ENCODE measurements at regions not wholly inside any gene's neighbourhood (a gene's known extent, or its start where the extent isn't known, plus 50 kb on each side); places are given as distances from the start of the nearest gene placed in this dataset.
"Not testable (repeated sequence)": the region's sequence is repeated elsewhere in the genome, so short reads cannot be mapped to it uniquely, and the experiment has no call there.

DNA sequence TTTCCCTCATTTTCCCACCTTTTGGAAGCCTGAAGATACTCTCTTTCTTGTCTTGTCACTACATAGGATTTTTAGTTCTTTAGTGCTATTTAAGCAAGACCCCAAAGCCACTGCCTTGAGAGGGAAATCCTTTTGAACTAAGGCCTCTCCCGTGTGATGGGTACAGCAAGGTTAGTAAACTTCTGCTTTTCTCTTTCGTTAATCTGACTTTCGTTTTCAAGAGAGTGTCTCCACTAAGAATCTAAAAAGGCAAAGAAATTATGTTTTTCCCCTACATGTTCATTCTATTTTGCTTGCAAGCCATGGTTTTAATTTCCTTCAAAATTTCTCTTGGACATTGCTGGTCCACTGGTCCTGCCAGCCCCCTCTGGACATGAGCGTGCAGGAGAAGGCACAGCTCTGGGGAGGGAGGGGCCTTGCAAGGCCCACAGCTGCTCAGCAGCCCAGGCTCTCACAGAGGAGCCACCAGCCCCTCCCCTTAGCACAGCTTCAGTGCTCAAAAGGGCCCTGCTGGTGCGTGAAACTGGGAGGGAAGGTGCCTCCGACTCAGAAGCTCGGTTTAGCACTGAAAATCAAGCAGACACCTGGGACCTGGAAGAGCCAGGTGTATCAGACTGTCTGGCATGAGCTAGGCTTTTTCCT, 210.9 kb upstream of the GALNT2 start:
- DNase-seq (ENCODE audit: low spot score) = no peak
- FAIRE-seq = no peak

DNA sequence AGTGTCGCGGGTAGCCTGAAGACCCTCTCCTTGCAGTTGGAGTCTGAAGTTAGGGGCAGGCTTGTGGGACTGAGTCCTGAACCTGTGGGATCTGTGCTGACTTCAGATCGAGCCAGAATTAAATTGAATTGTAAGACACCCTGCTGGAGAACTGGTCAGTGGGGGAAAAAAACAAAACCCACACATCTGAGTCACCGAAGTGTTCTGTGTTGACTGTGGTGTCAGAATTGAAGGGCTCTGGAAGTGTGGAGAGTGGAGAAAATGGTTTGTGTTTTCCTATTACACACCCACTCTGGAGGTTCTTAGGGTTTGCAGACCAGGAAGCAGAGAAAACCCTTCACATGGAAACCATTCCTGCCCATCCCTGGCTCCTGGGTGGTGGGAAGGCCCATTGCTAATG, 209.5 kb upstream of the GALNT2 start:
- FAIRE-seq (no peak), DNase-seq (ENCODE audit: low spot score) (no peak)

DNA sequence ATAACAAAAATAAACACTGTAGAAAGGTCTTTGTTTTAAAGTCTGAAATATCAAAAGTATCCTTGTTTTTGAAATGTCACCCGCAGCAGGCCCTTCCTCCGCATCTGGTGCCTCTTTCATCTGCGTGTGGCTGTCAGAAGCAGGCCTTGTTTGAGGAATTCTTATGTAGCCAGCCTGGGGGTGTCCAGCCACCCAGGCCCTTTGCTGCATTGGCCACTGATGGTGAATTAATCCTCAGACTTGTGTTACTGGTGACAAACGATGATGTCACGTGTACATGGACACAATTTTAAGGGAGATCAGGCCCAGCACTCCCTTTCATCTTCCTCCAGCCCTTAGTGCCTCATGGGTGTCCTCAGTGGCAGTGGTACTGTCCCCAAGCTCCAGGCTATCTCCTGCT, 208.0 kb upstream of the GALNT2 start:
- DNase-seq (ENCODE audit: low spot score) (no peak), FAIRE-seq (no peak)

DNA sequence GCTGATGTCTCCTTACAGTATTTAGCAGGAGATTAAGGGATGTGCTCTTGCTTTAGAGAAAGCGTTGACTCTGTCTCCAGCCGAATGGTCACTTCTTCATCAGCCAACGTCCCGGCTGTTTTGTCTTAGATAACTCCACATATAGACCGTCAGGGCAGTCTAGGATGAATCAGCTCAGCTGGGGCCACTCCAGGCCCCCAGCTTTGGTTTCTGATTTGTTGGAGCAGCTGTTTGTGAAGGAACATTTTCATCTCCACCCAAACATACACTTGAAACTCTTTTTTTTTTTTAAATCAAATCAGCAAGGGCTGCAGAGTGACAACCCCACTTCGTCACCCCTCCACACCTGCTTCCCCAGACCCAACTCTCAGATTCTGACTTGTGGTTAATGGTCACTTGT, 206.1 kb upstream of the GALNT2 start:
- FAIRE-seq = no peak
- no peak for DNase-seq (ENCODE audit: low spot score)

DNA sequence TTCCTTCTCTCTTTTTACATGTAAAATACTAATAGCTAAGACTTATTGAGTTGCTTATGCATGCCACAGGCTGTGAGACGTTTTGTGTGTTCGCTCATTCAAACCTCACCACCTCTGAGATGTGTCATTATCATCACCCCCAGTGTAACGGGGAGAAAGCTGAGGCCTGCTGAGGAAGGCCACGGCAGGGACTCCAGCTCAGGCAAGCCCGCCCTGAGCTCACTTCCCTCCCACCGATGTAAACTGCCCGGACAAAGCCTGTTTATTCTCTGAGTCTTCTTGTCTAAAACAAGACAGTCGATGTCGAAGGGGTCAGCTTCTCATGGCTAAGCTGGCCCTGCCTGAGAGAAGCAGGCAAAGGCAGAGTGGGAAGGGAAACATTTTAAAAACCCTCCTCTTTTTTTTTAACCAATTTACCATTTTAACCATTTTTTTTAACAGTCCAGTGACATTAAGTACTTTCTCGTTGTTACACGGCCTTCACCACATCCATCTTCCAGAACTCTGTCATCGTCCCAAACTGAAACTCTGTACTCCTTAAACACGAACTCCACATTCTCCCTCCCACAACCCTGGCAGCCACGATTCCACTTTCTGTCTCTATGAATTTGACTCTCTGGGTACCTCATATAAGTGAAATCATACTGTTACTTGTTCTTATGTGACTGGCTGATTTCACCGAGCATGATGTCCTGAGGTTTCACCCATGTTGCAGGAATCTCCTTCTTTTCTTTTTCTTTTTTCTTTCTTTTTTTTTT, 204.8 kb upstream of the GALNT2 start:
- FAIRE-seq = no peak
- DNase-seq (ENCODE audit: low spot score) = no peak

DNA sequence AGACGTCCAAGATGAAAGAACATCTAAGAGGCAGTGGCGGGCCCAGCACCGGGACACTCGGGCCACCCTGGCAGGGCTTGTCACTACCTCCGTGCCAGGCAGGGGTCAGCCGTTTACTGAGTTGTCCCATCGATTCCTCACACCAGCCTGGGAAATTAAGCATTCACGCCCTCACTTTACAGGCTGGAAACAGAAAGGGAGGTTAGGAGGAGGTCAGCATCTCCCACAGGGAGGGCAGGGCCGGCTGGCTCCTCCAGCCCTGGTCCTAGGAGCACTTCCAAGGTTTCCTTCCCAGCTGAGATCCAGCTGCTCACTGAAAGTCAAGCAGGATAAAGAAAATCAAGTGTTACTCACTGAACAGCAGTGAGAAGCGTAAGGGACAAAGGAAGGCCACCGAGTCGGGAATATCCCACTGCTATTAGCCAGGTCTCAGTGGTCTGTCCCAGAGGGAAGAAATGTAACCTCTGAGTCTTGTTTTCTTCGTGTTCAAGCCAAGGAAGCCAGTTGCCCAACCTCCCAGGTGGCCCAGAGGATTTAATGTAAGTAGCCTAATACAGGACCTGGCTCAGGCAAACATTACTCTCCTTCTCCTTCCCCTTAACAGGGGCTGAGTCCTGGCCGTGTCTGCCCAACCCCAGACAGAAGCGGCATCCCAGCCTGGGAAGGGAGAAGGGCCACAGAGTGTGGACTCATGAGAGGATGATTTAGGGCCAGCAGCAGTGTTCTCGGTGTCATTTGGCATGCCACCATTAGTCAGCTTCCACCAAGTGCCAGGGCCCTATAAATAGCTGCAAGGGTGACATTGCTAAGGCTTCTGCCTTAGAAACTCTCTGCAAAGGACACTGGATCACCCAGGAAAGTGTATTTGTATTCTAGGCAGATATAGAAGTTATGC, 203.1 kb upstream of the GALNT2 start:
- FAIRE-seq (no peak), DNase-seq (ENCODE audit: low spot score) (no peak)

DNA sequence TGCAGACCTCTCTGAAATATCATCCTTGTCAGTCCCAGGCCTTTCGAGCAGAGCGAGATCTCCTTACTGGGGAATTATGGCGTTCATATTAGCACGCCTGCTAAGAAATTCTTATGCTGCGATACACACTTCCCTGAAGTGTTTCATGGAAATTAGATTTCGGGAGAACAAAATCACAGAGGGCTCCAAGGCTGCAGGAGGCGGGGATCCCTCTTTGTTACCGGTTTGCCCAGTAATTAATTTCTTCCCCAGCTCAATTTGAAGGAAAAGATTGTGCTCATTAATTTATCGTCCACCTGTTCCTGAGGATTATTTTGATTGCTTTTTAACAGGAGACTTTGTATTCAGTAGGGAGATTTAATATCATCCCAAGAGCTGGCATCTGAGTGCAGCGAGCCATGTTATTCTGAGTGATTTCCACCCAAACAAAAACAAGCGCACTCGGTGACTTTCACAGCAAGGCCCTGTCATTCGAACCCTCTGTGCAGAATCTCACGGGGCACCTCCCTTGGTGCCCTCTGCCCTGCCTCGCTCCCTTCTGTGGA, 202.3 kb upstream of the GALNT2 start:
- FAIRE-seq = no peak
- no peak for DNase-seq (ENCODE audit: low spot score)

DNA sequence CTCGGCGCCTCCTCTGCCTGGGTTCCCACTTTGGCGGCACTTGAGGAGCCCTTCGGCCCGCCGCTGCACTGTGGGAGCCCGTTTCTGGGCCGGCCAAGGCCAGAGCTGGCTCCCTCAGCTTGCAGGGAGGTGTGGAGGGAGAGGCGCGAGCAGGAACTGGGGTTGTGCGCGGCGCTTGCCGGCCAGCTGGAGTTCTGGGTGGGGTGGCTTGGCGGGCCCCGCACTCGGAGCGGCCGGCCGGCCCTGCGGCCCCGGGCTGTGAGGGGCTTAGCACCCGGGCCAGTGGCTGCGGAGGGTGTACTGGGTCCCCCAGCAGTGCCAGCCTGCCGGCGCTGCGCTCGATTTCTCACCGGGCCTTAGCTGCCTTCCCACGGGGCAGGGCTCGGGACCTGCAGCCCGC, 201.7 kb upstream of the GALNT2 start:
- not testable (repeated sequence) for DNase-seq (ENCODE audit: low spot score); FAIRE-seq

DNA sequence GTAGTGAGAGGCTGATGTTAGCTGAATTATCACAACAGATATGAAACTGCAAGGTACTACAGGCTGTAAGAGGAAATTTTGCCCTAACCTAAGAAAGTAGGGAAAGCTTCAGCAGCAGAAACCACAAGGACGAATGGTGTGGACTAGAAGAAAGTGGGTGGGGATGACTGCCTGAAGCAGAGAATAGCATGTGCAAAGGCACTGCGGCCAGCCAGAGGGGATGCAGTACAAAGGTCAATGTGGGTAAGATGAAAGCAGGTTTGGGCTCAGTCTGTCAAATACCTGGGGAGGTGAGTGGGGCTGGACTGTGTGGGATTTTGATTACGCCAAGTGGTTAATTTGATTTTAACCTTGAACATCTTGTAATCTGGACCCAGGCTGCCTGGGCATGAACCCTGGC, 199.3 kb upstream of the GALNT2 start:
- DNase-seq (ENCODE audit: low spot score) (no peak), FAIRE-seq (no peak)

DNA sequence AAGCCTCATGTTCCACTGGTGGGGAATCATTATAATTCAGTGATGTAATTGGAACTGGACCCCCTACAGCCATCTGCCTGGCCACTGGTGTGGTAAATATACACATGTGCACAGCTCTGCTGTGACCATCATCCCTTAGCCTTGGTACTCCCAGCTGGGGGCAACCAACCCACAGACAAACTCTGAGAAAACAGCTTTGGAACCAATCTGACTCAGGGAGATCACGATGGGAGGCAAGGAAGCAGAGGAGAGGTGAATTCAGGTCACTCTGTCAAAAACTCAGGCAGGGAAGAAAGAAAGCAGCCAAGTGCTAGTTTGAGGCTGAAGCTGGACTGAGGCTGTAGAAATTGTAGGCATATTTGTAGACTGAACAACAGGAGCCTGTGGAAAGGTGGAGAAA, 197.8 kb upstream of the GALNT2 start:
- no peak for DNase-seq (ENCODE audit: low spot score)
- FAIRE-seq = no peak

DNA sequence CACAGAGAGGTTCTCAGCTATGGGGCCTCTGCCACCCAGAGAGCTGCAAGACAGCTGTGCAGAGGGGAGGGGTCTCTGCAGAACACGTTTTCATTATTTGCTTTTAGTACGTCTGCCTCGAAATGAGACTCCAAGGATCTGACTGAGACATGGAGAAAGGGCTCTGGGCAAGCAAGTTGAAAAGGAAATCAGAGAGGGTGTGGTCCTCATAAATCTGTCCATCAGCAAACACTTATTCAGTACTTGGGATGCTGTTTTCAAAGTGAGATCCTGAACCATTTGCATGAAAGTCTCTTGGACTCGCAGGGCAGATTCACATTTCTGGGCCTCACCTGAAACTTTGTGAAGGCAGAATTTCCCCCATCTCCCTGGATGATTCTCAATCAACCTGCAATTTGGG, 197.4 kb upstream of the GALNT2 start:
- DNase-seq (ENCODE audit: low spot score) (no peak), FAIRE-seq (no peak)

DNA sequence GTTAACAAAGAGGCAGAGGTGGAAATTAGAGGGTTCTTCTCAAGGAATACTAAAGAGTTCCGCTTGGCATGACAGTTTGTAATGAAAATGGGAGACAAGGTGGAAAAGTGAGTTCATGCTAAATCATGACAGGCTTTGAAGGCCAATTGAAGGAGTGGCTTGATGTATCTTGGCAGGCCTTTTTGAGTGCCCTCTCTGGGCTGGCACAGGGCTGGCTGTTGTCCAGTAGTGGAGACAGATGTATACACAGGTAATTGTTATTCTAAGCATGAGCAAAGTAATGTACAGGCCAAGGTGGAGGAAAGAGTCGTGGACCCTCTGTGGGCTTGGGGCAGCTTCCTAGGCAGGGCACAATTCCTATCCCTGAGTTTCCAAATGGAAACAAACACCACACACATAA, 196.7 kb upstream of the GALNT2 start:
- FAIRE-seq (no peak), DNase-seq (ENCODE audit: low spot score) (no peak)

DNA sequence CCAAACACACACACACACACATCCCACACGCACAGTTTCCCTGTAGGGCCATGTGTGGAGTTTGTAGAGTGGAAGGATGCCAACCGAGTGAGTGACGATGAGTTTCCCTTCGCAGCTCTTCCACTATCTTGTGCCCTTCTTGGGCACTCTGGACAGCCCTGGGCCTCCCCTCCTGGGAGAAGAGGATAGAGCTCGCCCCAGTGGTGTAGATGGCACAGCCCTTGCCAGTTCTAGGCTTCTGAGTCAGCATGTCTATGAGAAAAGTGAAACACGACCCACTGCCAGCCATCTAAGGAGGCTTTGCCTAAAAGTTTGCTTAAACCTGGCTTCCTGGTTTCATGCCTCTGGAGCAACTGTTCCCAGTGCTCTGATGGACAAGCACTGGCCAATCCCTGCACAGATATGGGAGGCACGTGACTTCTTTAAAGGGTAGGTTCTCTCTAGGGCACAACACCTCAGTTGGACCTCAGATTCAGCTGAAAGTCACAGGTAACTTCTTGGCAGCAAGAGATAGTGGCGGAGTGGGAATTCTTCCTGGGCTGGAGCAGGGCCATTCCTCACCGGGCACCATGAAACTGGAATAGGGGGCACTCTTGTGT, 195.9 kb upstream of the GALNT2 start:
- DNase-seq (ENCODE audit: low spot score) (no peak), FAIRE-seq (no peak)

DNA sequence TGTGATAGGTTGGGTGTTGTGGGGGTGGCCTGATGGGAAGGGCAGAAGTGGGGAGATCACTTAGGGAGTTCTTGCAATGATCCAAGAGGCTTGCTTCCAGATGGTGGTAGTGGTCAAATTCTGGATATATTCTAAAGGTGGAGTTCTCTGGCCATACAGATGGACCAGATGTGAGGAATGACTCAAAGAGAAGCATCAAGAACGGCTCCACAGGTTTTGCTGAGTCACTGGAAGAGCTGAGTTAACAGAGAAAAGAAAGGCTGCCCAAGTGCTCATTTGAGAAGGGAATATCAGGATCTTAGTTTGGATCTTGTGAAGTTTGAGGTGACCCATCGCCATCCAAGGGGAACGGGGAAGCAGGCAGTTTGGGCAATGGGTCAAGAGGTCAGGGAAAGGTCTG, 192.9 kb upstream of the GALNT2 start:
- DNase-seq (ENCODE audit: low spot score) (no peak), FAIRE-seq (no peak)

DNA sequence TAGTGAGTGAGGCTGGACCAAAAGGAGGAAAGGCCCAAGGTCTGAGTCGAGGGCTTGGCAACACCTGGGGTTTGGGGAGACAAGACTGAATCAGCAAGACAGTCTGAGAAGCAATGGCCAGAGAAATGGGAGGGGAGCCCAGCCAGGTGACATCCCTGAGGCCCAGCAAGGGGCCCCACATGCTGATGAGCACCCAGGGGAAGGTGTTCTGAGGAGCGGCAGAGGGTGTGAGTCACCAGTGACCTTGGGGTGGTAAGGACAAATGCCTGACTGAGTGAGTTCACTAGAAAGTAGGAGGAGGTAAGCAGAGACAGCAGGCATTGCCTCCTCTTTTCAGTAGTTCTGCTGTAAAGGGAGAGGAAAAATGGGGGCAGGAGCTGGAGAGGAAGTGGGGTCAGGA, 192.4 kb upstream of the GALNT2 start:
- no peak for FAIRE-seq

DNA sequence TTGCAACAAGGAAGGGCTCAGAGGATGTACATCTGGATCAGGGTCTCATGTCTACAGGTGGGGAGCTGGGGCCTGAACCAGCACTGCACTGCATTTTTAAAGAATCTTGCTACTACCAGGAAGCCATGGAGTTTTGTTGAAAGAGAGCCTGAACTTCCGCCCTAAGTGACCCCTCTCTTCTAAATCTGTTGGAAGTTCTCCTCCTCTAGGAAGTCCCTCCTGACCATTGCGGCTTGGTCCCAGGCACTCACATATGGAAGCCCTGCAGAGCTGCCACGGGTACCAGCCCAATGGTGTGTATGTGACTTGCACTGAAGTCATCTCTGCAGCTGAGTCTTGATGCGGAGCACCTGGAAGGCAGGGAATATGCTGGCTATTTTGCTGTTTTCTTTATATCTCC, 192.0 kb upstream of the GALNT2 start:
- no peak for FAIRE-seq

More for the DNA sequence above, 192.4 kb upstream of the GALNT2 start:
- DNase-seq (ENCODE audit: low spot score) = no peak

DNA sequence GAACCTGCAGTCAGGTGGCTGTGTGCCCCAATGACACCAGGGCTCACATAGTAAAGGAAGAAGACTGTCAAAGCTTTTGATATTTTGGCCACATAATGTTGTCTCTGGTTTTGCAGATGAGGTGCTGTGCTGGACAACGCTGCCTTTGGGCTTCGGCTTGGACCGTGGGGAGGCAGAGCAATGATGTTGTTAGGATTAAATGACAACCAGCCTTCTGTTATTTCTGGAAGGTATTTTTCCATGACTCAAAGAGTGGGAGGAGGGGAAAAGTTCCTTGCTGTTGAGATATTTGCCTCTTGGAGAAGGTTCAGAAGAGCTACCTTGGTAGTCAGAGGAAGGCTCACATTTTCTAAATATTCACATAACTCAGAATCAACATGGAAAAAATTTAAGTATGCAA, 187.3 kb upstream of the GALNT2 start:
- no peak for FAIRE-seq
- DNase-seq (ENCODE audit: low spot score) = no peak

More for the DNA sequence above, 192.0 kb upstream of the GALNT2 start:
- DNase-seq (ENCODE audit: low spot score) = no peak

DNA sequence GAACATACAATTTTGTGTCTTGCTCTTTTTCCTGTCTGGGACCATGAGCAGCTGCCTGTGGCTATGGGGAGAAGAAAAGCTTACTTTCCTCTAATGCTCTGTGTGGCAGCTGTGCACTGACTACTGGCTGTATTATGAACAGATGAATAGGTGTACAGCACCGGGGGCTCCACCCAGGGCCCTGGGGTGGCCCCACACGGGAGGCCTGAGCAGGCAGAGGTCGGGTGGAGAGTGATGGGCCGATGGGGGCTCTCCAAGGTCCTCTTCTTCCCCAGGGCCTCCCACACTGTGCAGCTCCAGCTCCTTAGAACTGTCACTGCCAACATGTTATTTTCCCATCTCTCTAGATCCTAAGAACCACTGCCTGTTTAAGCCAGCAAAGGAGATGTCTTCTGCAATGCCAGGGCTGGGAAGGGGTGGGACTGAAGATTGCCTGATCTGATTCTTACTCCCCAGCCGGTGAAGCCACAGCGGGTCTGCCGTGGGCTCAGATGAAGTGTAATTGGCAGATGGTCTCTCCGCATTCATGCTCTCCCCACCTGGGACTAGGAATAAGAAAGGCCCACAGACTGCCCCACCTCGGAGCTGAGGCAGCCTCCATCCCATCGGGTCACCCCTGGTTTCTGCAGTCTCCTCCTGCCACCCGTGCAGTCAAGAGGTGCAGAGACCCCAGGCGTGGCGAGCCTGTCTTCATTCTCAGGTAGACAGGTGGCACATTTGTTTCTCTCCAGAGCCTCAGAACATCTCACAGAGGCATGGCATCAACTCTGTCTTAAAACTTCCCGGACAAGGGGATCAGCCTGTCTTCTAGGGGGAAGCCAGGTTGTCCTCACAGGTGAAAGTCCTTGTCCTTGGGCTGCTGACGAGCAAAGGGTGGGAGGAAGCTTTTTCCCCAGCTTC, 186.5 kb upstream of the GALNT2 start:
- FAIRE-seq = no peak

DNA sequence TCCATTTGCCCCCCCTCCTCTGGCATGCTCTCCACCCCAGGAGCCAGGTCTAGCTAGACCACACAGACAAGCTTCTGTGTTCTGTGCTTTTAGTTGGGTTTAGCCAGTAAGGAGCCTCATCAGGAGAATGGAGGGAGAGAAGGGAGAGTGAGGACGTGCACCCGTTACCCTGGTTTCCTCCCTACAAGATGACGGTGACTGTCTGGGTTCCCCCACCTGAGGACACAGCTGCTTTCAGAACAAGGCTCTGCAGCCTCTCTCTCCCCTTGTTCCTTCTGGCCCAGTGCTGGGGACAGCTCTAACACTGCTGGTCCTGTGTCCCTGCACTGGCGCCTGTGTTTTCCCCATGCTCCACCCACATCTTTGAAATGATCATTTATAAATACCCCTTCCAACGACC, 184.4 kb upstream of the GALNT2 start:
- DNase-seq (ENCODE audit: low spot score) = no peak
- FAIRE-seq = no peak

More for the DNA sequence above, 186.5 kb upstream of the GALNT2 start:
- no peak for DNase-seq (ENCODE audit: low spot score)

DNA sequence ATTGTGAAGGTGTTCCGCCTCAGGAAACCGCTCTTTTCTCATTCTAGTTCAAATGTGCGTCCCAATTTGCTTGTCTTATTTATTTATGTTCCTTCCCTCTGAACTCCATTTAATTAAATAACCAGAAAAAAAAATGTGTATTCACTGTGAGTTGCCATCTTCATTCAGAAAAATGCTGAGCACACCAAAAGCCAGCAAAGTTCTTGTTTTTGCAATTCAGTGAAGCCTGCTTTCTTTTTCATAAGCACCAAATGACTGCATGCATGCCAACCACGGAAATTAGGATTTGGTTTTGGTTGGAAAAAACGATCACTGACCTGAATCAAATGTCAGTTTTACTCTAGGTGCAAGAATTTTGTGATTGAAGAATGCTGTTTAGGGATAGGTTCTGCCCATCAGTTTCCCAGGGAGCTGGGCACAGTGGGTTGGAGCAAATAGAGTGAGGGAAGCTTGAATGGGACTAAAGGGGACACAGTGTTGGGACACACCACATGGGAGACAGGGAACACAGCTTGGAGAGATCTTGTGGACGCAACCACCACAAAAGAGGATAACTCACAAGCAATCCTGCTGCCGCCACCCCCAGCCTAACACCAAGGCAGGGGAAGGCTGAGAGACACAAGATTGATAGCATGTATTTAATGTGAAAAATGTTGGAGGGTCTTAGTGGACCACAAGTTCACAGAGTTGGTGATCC, 183.4 kb upstream of the GALNT2 start:
- FAIRE-seq = no peak
- no peak for DNase-seq (ENCODE audit: low spot score)
